ES-I3 (cell line): ENCODE measurements at regions not wholly inside any gene's neighbourhood (a gene's known extent, or its start where the extent isn't known, plus 50 kb on each side); places are given as distances from the start of the nearest gene placed in this dataset.
"Not testable (repeated sequence)": the region's sequence is repeated elsewhere in the genome, so short reads cannot be mapped to it uniquely, and the experiment has no call there.

Experiments
- H3K36me3 ChIP-seq: 2 replicates; pipeline ENCODE4 v1.6.1; 2013; ENCODE audit warnings: mild to moderate bottlenecking, low read length, control low read depth, moderate library complexity; ENCODE audit not compliant: insufficient read depth
- H3K4me1 ChIP-seq: 2 replicates; pipeline ENCODE4 v1.6.1; 2013; ENCODE audit warnings: mild to moderate bottlenecking, control low read depth, low read length; ENCODE audit not compliant: insufficient read depth
- H3K9ac ChIP-seq: 2 replicates; pipeline ENCODE4 v1.6.1; 2013; ENCODE audit warnings: low read depth, mild to moderate bottlenecking, low read length, moderate library complexity
- H3K9me3 ChIP-seq: 2 replicates; pipeline ENCODE4 v1.6.1; 2013; ENCODE audit warnings: mild to moderate bottlenecking, low read length, moderate library complexity; ENCODE audit not compliant: control insufficient read depth, insufficient read depth

- H3K36me3 ChIP-seq, H3K9ac ChIP-seq, H3K9me3 ChIP-seq: not testable (repeated sequence)
- peaks cover 12% of the 10 kb centered on the region; the same call in 1 of the 2 replicates for H3K4me1 ChIP-seq
Observed at GRCh38 chr3:170800275-170800674, 69.7 kb downstream of the RPL22L1 start.

GRCh38 chr3:170799009-170799408 lies 71.0 kb downstream of the RPL22L1 start:
- H3K36me3 ChIP-seq = no peaks in the 10 kb centered on the region
- H3K4me1 ChIP-seq = peaks cover 12% of the 10 kb centered on the region; the same call in 1 of the 2 replicates
- H3K9me3 ChIP-seq = peaks cover 11% of the 10 kb centered on the region
- no peak overlapping the region for H3K9ac ChIP-seq

GRCh38 chr3:170797685-170798084 lies 72.3 kb downstream of the RPL22L1 start:
- Histone ChIP-seq H3K36me3 (no peaks in the 10 kb centered on the region), H3K4me1 (peaks cover 6% of the 10 kb centered on the region; the same call in 1 of the 2 replicates), H3K9ac (no peak overlapping the region), H3K9me3 (peaks cover 11% of the 10 kb centered on the region)

DNA sequence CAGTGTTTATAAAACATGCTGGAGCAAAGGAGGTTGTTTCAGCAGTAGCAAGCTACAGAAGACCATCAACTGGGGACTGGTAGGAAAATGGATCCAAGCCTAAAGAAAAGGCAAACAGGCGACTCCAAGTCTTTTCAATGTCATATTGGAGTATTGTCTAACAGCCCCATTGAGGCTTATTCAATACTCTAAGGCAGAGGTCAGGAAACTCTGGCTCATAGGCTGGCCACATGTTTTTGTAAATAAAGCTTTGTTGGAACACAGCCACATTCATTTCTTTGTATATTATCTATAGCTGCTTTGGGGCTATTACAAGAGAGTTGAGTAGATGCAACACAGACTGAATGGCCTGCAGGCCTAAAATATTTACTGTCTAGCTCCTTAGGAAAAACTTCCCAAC lies 77.5 kb downstream of the RPL22L1 start:
- Histone ChIP-seq H3K9me3 (peaks cover 9% of the 10 kb centered on the region), H3K4me1 (no peaks in the 10 kb centered on the region), H3K9ac (no peak overlapping the region), H3K36me3 (no peaks in the 10 kb centered on the region)

- Histone ChIP-seq H3K9me3 (peaks cover 5% of the 10 kb centered on the region; the same call in 1 of the 2 replicates), H3K9ac (no peak overlapping the region), H3K36me3 (no peaks in the 10 kb centered on the region), H3K4me1 (no peaks in the 10 kb centered on the region)
Observed at GRCh38 chr3:170790647-170791046, 79.3 kb downstream of the RPL22L1 start.

DNA sequence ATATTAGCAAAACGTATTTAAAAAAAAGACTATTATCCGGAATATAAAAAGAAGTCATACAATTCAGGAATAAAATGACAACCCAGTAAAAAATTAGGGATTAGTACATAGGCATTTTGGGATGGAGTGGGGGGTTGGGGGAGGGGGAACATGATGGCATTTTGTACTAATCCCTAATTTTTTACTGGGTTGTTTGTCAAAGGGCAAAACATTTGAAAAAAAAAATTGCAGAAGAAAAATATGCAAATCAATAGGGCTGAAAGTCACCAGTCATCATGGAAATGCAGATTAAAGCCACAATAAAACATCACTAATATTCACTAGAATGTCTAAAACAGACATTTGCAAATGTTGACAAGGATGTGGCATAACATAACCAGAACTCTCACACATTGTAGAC lies 82.5 kb downstream of the RPL22L1 start:
- H3K36me3 ChIP-seq = no peaks in the 10 kb centered on the region
- no peaks in the 10 kb centered on the region for H3K9me3 ChIP-seq
- H3K9ac ChIP-seq = no peak overlapping the region

DNA sequence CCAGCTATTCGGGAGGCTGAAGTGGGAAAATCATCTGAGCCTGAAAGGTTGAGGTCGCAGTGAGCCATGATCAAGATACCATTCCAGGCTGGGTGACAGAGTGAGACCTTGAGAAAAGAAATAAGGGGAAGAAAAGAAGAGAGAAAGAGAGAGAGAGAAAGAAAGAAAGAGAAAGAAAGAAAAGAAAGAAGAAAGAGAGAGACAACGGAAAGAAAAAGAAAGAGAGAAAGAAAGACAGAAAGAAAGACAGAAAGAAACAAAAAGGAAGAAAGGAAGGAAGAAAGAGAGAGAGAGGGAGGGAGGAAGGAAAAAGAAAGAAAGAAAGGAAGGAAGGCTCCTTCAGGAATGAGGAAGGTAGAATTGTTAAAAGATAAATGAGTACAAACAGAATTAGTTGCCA lies 84.5 kb downstream of the RPL22L1 start:
- no peaks in the 10 kb centered on the region for H3K4me1 ChIP-seq
- no peak overlapping the region for H3K9ac ChIP-seq
- no peaks in the 10 kb centered on the region for H3K36me3 ChIP-seq
- no peaks in the 10 kb centered on the region for H3K9me3 ChIP-seq

More for the DNA sequence above, 82.5 kb downstream of the RPL22L1 start:
- no peaks in the 10 kb centered on the region for H3K4me1 ChIP-seq

- Histone ChIP-seq H3K4me1 (no peaks in the 10 kb centered on the region), H3K9ac (no peak overlapping the region), H3K9me3 (no peaks in the 10 kb centered on the region), H3K36me3 (no peaks in the 10 kb centered on the region)
Observed at GRCh38 chr3:170784406-170784805, 85.6 kb downstream of the RPL22L1 start.

DNA sequence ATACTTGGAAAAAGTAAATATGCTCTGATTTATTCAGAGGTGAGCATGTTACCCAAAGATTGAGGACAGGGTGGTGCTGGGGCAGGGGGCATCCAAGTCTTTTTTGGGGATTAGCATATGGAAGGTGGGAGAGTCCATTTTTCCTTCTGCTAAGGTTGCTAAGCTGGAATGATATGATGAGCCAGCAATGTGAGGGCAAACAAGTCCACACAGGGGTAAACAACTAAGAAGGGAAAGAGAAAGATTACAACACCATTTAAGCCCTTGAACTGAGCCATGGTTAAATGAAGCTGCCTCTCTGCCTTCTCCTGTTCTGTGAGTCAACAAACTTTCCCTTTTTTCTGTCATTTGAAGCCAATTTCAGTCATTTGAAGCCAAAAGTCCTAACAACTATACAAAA lies 89.0 kb downstream of the RPL22L1 start:
- H3K36me3 ChIP-seq = no peaks in the 10 kb centered on the region

GRCh38 chr3:170780471-170780870 lies 89.5 kb downstream of the RPL22L1 start:
- H3K9me3 ChIP-seq = no peaks in the 10 kb centered on the region
- no peak overlapping the region for H3K9ac ChIP-seq
- no peaks in the 10 kb centered on the region for H3K4me1 ChIP-seq
- H3K36me3 ChIP-seq = no peaks in the 10 kb centered on the region

More for the DNA sequence above, 89.0 kb downstream of the RPL22L1 start:
- H3K9ac ChIP-seq = no peak overlapping the region
- no peaks in the 10 kb centered on the region for H3K9me3 ChIP-seq
- no peaks in the 10 kb centered on the region for H3K4me1 ChIP-seq

- H3K4me1 ChIP-seq = no peaks in the 10 kb centered on the region
- H3K9me3 ChIP-seq = no peaks in the 10 kb centered on the region
- H3K9ac ChIP-seq = no peak overlapping the region
- no peaks in the 10 kb centered on the region for H3K36me3 ChIP-seq
Observed at GRCh38 chr3:170778240-170779217, 91.5 kb downstream of the RPL22L1 start.

DNA sequence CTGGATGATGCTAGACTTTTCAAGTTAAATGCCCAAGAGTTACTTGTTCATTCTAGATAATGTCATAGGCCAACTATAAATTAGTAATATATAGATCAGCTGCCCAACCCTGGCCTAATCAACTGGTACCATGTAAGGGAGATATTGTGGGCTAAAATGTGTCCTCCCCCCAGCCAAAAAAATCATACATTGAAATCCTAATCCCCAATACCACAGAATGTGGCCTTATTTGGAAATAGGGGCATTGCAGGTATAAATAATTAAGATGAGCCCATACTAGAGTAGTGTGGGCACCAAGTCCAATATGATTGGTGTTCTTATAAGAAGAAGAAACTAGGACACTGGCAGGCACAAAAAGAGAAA lies 92.5 kb downstream of the RPL22L1 start:
- Histone ChIP-seq H3K36me3 (no peaks in the 10 kb centered on the region), H3K4me1 (no peaks in the 10 kb centered on the region), H3K9ac (no peak overlapping the region), H3K9me3 (no peaks in the 10 kb centered on the region)

DNA sequence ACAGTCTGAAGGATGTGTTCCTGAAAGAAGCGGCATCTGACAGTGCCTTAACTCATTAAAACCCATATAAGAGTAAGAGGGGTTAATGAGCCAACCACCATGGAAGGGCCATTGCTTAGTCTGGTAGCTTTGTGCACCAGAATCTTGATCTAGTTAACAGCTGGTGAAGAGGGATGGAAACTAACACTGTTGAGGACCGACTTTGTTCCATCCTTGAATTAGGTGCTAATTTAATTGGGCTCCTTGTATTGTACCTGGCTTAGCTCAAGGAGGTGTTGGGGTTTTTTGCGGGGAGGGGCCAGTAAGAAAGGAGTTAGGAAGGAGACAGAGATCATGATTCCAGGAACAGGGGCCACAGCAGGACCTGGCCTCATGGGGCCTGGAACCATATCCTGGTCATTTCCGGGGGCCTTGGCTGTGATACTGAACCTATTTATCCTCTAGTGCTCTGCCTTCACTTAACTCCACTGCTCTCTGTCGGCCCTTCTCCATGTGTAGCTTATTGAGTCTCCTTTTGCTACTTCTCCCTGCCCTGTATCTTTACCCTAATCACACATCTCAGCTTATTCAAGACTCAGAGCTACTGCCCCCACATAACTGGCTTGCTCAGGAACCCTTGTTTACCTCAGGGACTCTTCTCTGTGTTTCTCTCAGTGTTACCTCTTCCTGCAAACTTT lies 93.0 kb downstream of the RPL22L1 start:
- Histone ChIP-seq H3K36me3 (no peaks in the 10 kb centered on the region), H3K9me3 (no peaks in the 10 kb centered on the region), H3K4me1 (no peaks in the 10 kb centered on the region), H3K9ac (no peak overlapping the region)

- H3K4me1 ChIP-seq = no peaks in the 10 kb centered on the region
- no peak overlapping the region for H3K9ac ChIP-seq
- no peaks in the 10 kb centered on the region for H3K9me3 ChIP-seq
- no peaks in the 10 kb centered on the region for H3K36me3 ChIP-seq
Observed at GRCh38 chr3:170773682-170774425, 96.1 kb downstream of the RPL22L1 start.
